ENCODE measurements at regions not wholly inside any gene's neighbourhood (a gene's known extent, or its start where the extent isn't known, plus 50 kb on each side); places are given as distances from the start of the nearest gene placed in this dataset.

DNA sequence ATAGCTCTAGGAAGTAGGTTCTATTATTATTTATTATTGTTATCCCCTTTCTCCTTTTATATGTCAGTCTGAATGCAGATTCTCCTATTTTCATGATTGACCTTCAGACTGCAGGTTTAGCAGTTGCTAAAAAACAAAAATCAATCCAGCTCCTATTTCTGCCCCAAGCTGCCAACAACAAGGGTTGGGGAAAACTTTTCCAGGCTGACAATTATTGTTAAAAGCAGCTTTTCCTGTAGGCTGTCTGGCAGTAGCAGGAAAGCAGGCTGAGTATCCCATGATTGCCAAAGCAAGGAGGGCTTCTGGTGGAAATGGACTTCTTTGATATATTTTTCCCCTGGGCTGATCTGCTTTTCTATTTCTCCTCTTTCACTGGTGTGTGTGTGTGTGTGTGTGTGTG lies 78.0 kb upstream of the CTLA4 start:
- ATAC-seq, result no peak

DNA sequence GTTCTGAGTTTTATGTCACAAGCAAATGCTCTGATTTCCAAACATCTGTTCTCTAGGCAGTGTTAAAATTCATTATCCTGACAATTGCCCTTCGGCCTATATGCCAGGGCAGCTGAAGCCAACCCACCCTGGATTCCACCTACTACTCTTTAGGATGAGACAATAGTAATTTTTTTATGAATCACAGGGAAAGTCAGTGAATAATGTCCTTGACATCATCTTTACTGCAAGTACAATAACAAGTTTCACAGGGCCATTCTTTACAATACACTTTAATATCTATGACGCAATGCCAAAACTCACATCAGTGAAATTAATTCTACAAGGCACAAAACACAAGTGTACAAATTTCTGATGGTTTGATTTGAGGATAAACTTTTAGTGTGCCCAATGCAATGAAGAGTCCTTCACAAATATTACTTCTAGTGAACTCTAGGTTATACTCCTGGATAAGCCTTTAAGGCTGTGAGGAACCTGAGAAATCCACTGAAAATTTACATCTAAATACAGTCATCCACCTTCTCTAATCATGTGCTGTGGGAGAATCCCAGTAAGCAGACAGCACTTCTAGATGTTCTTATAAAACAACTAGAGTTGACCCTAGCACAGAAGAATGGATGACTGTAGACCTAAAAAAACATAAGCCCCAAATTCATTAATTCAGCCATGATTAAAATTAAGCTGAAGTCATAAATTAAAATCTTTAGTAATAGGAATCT lies 77.3 kb upstream of the CTLA4 start:
- ATAC-seq, result no peak

DNA sequence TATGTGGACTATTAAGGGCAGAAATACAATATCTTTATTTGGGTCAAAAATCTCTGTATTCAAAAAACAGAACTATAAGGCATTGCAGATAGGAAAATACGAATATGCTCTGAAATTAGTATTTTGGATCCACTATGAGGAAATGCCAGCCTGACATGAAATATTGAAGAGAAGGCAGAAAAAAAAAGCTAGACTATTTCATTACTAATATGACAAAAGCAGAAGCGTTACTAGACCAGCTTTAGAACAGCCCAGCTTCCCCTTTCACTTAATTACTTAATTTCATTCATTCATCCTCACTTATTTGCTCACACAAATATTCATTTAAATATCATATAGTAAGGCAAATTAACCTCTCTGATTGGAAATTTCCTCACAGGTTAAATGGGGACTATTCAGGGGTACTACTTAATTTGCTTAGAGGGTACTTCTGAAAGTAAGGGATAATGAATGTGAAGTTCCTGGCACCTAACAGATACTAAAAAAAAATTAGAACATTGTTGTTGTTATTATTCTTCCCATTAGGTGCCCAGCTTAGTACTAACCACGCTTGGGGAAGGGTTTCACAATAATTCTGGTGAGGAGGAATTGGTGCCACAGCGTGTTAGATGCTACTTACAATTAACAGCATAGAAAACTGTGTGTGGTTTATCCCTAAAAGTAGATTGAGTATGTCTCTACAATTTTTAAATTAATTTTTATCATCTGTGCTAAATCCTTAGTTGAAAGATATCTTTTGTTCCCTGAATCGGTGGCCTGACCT lies 71.1 kb upstream of the CTLA4 start:
- ATAC-seq, result no peak

DNA sequence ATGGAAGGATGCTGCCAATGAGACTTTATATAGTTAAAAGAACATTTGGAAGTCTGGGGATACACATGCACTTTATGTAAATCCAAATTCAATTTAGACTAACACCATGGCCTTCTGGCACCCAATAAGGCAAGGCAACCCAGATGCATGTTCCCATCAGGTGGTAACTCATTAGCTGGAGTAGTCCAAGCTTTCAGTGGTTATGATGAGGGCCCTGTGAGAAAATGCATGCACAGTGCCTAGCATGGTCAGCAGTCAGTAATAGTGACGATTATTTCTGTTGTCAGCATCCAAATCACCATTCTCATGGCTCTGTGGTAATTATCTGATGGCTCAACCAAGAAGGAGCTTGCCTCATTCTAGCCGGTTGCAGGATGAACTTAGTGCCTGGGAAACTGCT lies 70.3 kb upstream of the CTLA4 start:
- no peak for ATAC-seq

DNA sequence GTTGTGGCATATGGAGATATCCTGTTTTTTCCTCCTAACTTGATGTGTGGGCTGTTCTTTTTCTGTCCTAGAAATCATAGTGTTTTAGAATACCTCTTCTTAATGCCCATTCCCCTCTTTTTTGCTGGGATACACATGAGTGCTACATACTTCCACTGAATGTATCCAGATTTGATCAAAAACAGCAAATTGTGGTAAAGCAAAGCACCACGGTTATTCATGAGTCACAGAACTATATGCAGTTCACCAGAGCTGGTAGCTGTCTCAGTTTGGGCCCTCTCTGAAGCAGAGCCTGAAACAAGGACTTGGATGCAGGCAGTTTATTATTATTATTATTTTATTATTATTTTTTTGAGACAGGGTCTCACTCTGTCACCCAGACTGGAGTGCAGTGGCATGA lies 69.9 kb upstream of the CTLA4 start:
- ATAC-seq, result no peak

DNA sequence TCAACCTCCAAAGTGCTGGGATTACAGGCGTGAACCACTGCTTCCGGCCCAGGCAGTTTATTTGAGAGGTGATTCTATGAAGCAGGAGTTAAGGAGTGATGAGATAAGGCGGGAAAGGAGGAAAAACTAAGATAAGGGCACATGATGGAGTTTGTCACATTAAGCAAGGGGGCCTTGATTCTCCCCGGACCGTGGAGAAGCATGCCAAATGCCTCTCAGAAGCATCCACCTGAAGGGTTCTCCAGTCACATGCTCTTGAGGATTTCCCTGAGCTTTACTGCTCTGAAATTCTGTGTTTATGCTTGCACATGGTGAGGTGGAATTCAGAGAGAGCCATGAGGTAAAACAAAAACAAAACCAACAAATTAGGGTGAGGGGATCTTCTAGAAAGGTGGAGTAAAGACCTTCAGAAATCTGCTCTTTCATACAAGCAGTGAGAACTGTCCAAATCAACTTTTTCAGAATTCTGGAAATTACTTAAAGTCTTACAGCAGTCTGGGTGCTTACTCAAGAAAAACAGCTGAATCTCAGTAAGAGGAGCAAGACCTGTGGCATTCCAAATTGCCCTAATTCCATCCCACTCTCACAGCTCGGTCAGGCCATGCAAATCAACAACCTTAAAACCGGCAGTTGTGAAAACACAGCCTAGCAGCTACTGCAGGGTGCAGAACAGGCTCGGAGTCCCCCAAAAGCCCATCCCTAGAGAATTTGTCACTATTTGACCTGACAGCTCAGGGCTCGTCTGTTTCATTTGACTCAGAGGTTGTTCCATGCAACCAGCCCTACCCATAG lies 69.1 kb upstream of the CTLA4 start:
- no peak for ATAC-seq

DNA sequence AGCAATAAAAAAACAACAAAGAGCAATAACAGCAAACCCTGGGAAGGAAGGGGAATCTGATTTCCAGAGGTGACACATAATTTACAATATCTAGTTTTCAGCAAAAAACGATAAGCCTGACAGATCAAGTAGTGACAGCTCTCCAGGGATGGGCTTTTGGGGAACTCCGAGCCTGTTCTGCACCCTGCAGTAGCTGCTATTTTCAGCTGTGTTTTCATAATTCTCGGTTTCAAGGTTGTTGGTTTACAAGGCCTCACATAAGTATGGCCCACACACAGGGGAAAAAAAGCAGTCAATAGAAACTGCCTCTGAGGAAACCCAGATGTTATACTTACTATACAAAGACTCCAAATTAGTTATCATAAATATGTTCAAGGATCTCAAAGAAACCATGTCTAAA lies 67.7 kb upstream of the CTLA4 start:
- ATAC-seq, result peak in 1 of 2 donors; percentile 30

DNA sequence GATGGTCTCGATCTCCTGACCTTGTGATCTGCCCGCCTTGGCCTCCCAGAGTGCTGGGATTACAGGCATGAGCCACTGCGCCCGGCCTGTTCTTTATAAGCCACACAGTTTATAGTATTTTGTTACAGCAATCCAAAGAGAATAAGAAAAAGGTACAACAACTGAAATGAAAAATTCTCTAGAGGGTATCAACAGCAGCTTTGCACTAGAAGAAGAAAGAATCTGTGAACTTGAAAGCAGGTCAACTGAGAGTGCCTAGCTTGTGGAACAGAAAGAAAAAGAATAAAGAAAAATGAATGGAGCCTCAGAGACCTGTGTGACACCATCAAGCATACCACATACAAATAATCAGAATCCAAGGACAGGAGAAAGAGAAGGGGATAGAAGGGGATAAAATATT lies 66.8 kb upstream of the CTLA4 start:
- no peak for ATAC-seq

DNA sequence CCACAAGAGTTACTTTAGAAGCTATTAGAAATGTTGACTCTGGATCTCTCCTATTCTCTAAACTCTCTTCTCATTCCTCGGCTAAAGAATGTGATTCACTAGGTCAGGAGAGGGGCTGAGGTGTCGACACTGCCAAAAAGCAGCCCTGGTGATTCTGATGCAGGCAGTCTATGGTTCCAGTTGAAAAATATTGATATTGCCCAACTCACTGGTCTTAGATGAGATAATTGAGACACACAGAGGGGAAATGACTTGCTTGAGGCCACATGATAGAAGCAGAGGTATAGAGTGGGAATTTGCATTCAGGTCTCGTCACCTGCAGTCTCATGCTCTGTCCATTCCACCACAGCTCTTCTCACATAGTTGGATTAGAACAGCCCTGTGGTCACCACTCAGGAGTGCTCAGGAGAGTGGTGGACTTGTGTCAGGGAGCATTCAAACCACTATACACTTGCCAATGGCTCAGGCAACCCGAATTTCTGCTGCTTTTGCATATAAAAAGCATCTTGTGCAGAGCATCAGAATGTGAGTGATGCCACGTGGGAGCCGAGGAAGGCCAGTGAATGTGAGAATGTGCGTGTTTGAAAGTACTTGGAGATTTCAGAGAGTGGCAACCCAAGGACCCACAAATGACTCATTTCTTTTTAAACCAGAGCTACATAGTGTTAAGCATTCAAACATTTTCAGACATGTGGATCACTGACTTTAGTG lies 65.1 kb upstream of the CTLA4 start:
- ATAC-seq, result peak; percentile 70 to 78

DNA sequence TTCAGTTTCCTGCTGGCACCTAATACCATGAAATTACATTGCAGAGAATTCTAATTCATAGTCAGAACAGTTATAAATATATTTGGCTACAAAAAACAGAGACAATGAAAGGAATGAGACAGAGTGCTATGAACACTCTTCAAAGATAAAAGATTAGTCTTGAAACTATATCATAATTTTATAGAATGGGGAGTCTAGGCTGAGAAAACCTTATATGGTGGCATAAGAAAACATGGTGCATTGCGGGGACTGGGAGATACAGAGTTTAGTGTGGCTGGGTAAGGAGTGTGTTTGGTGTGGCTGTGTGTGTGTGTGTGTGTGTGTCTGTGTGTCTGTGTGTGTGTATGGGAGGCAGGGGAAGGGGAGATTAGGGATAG lies 64.5 kb upstream of the CTLA4 start:
- no peak for ATAC-seq

DNA sequence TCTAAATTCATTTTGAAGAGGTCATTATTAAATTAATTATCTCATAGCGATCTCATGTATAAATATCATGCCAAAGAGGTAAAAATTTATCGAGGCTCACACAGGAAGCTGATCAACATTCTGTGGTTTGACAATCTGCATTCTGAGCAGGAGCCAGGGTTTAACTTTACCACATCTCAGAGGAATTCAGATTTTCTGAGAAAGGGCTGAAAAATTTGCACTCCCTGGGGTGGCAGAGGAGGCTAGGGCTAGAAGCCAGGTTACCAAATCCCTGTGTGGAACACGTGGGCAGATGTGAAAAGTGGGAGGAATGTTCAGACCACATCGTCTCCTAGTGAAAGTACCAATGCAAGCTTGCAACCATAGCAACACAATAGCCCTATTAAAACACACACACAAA lies 63.5 kb upstream of the CTLA4 start:
- peak; percentile 24 to 42 for ATAC-seq

DNA sequence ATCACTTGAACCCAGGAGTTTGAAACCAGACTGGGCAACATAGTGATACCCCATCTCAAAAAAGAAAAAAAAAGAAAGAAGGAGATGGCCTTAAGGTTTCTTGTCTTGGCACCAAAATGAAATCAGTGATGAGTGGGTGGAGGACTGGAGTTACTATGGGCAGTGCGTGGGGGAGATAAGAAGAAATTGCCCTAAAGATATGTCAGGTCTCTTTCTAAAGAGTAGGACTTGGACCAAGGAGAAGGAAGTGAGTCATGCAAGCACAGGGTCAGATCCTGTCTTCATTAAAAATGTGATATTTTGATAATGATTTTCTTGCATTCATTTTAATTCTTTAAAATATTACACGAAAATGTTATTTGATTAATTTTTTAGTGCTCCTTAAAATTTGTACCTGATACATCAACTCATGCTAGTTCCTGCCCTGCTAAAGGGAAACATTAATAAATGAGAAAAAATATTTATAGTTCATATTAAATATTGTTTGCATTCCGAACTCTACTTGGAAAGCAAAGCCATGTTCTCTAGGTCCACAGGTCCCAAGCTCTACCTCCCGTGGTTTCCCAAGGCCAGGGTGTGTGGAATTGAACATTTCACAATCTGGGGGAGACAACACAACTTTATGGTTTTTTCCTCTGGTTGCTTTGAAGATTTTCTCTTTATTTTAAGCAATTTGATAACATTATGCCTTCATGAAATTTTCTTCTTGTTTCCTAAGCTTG lies 62.6 kb upstream of the CTLA4 start:
- no peak for ATAC-seq

DNA sequence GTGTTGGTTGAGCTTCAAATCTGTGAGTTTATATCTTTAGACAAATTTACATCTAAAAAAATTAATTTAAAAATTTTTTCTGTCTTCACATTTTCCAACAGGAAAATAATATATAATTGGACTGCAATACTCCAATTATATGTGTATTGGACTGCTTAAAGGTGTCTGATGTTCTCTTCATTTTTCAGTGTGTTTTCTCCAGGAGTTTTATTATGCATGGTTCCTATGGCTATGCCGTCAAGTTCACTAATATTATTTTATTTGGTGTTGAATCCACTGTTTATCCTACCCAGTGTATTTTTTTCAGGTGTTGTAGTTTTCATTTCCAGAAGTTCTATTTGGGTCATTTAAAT lies 62.1 kb upstream of the CTLA4 start:
- ATAC-seq, result no peak

DNA sequence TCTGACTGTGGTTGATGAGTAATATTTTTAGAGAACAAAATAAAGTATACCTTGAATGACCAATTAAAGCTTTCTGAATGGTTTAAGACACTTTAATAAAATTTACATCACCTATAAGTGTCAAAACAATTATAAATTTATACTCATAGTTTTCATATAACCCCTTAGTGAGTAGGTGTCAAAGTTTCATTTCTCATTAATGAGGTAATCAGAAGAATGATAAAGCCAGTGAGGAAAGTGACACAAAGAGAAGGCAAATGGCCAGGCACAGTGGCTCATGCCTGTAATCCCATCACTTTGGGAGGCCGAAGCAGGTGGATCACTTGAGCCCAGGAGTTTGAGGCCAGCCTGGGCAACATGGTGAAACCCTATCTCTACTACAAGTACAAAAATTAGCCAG lies 60.8 kb upstream of the CTLA4 start:
- peak; percentile 9 to 25 for ATAC-seq

DNA sequence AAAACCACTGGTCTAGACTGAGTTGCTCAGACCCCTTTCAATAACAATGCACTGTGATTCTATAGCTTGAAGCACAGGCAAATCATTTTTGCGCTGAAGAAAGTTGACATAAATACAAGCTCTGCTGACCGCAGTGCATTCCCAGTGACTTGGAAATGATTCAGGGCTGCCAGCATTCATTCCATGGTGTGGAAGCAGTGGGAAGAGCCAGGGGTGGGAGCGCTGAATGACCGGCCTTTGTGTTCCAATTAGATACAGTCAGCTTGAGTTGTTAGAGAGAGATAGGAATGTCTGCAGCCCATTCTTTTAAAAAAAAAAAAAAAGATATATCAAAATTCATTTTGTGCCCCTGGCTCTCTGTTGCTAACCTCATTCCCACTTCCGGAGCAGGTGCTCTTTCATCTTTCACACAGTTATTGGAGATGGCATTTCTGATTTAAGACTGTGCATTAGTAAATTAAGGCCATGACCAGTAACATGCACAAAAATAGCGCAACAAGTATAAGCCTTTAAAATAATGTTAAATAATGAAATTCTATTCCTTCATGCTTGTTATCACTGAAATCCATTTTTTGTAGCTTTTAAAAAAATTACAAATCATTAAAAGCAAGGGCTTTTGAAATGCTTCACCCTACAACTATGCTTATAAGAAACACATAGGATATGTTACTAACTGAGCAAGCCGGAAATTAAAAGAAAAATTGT lies 59.4 kb upstream of the CTLA4 start:
- no peak for ATAC-seq

DNA sequence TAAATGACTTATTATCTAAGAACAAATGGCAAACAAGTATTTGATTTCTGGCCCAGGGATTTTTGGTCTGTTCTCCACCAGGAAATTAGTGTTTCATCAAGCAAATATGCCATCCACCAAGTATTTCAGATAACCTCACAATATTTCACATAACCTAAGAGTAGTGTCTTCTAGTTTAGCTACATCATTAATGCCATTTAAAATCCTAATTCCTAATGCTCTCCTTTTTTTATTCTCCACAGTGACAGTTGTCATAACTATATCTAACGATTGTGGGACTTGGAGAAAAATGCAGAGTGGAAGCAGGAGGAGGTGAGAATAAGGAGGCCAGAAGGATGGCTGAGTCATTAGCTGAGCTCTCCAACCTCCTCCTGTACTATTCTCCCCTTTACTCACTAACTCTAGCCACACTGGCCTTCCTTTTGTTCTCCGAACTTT lies 58.5 kb upstream of the CTLA4 start:
- ATAC-seq, result no peak

DNA sequence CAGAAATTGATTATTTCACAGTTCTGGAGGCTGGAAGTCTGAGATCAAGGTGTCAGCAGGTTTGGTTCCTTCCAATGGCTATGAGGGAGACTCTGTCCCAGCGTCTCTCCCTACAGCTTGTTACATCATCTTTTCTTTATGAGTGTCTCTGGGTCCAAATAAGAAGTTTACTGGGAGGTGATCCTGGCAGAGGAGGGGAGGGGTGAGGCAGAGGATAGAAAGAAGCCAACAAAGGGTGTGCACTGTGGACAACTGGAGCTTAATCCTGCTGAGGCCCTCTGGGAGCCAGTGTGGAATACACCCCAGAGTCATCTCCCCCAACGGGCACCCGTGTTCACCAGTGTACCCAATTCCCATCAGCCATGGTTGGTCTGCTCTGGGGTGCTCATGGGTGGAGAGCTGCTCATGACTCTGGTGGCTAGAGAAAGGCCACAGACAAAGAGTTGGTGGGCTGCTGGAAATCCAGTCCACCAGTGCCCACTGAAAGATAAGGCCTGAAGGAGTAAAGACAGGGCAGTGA lies 57.5 kb upstream of the CTLA4 start:
- ATAC-seq, result no peak

DNA sequence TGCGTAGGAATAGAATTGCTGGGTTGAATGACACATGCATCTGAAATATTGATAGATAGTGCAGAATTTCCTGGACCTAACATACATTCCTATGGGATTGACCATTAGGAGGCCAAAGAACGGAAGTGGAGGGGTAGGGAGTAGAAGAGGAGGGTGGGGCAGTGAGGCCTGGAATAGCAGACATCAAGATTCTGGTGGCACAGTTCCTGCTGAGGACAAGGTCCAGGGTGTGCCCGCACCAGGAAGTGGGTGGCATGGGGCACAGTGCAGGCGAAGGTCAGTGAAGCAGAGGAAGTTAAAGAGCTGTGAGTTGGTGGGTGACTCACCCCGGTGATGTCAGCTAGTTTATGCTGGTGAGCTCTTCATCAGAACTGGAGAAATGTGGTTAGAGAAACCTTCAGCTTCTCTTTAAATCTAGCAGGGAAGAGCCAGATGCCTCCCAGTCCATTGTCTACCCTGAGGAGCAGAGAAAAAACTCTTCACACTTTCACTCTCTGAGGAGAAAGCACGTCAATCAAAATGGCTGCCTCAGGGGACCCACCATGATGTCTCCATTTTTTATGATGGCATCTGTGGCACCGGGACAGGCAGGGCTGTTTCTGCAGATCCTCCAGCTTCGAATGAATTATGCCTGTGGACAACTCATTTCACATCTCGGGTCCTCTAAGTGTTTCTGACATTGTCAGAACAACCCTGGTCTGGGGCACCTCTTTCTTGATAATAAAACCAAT lies 55.9 kb upstream of the CTLA4 start:
- peak; percentile 87 to 90 for ATAC-seq

DNA sequence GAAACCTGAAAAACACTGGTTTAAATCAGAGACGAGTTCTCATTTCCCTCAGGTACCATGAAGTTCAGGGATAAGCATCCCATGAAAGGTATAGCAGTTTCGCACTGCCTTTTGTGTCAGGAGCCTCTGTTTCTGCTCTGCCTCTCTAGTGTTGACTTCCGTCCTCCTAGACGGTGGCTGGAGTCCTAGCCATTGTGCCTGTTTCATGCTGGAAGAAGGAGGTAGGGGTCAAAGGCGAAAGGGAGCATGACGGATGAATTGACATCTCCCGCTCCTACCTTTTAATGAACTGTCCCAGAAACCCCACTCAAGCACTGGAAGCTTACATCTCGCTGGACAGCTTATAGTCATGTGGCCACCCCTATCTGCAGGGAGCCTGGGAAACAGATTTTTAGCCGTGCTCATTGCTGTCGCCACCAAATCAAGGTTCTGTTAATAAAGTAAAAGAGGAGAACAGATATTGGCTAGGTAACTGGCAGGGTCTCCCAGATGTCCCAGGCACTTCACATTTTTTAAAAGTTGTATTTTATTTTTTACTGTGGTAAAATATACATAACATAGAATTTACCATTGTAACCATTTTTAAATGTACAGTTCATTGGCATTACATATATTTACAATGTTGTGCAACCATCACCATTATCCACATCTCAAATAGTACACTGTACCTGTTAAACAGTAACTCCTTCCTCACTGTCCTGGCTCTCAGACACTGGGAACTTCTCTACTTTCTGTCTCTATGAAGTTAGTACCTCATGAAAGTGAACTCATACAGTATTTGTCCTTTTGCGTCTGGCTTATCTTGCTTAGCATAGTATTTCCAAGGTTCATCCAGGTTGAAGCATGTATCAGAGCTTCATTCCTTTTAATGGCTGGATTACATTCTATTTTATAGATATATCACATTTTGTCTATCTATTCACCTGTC lies 55.0 kb upstream of the CTLA4 start:
- ATAC-seq, result no peak

DNA sequence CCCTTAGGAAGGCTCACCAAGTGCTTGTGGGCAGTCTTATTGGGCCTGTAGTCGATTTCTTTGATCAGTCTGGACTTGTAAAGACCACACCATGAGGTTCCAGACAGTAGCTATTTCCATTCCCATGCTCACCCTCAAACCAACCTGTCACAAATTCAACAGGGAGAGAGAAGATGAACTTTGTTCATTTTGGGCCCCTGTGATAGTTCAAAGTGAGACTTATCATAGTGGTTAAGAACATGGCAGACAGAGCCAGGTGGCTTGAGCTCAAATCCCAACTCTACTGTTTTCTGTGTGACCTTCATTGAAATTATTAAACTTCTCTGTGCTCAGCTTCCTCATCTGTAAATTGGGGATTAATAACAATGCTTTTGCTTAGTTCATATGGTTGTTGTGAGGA lies 53.9 kb upstream of the CTLA4 start:
- no peak for ATAC-seq
